LNCaP clone FGC (cell line): ENCODE measurements at regions not wholly inside any gene's neighbourhood (a gene's known extent, or its start where the extent isn't known, plus 50 kb on each side); places are given as distances from the start of the nearest gene placed in this dataset.

ENCODE experiments used
- DNase-seq: peaks from one replicate; pipeline ENCODE4 v3.0.0-alpha.2; 2011; ENCODE audit warnings: low read depth
- H3K4me3 ChIP-seq: 2 replicates; pipeline ENCODE4 v1.5.1; 2011; ENCODE audit warnings: mild to moderate bottlenecking, low read depth, low read length, control low read depth
- TF ChIP-seq, protein P1 (sequence below): IDR thresholded peaks from 2 replicates; pipeline ENCODE4 v1.5.1; 2012; ENCODE audit warnings: mild to moderate bottlenecking; ENCODE audit not compliant: control insufficient read depth, insufficient read depth; ENCODE audit errors: extremely low read depth

DNA sequence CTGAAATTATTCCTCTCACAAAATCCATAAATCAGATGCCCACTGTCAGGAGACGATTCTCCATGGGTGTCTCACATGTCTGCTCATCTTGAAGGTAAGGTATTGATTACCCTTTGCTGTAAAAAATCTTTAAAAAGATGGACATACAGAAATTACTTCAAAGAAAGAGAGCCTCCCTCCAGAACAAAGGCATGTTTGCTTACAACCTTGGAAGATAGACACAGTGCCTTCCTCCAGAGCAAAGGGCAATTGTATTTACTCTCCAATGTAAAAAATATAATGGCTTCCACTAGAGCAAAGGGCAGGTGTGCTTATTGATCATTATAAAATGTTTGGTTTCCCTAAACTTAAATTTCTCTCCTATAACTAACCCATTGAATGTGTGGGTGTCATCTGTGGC lies 616.2 kb downstream of the ANKRD50 start:
- no peak for DNase-seq
- TF ChIP-seq, protein P1, sequence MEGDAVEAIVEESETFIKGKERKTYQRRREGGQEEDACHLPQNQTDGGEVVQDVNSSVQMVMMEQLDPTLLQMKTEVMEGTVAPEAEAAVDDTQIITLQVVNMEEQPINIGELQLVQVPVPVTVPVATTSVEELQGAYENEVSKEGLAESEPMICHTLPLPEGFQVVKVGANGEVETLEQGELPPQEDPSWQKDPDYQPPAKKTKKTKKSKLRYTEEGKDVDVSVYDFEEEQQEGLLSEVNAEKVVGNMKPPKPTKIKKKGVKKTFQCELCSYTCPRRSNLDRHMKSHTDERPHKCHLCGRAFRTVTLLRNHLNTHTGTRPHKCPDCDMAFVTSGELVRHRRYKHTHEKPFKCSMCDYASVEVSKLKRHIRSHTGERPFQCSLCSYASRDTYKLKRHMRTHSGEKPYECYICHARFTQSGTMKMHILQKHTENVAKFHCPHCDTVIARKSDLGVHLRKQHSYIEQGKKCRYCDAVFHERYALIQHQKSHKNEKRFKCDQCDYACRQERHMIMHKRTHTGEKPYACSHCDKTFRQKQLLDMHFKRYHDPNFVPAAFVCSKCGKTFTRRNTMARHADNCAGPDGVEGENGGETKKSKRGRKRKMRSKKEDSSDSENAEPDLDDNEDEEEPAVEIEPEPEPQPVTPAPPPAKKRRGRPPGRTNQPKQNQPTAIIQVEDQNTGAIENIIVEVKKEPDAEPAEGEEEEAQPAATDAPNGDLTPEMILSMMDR: no peak
- no peak overlapping the region for H3K4me3 ChIP-seq

DNA sequence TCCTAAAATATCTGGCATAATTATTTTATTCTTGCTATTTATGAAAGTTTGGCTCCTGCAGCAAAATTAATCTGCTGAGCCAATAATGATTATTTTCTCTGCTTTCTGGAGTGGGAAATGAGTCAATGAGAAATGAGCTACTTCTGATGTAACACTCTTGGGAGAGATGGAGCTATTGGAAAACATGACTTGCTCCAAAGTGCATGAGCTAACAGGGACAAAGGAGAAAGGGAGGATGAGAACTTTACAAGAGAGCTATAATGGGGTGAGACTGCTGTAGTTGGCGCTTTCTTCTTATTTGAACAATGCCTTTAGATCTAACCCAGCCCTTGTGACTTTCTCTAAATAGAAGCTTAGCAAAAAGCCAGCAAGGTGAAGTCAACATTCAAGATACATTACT lies 615.1 kb downstream of the ANKRD50 start:
- no peak for DNase-seq
- TF ChIP-seq, protein P1: no peak
- no peak overlapping the region for H3K4me3 ChIP-seq

DNA sequence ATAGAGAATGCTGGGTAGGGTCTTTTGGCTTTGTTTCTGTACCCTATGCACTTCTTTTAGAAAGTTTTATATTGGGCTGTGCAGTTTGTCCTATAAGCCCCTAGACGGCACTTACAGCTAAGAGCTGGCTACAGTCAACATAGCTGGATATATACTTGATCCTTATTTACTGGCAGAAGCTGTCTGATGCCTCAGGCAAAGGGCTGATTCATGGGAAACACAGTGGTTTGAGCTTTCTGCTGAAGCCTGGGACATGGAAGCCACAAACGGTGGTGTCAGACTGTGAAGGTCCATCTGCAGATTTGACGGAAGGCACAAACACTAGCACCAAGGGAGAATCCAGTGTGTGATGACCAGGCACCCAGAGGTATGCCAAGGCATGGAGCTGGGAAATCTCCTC lies 608.4 kb downstream of the ANKRD50 start:
- TF ChIP-seq, protein P1: no peak
- no peak for DNase-seq
- no peak overlapping the region for H3K4me3 ChIP-seq

DNA sequence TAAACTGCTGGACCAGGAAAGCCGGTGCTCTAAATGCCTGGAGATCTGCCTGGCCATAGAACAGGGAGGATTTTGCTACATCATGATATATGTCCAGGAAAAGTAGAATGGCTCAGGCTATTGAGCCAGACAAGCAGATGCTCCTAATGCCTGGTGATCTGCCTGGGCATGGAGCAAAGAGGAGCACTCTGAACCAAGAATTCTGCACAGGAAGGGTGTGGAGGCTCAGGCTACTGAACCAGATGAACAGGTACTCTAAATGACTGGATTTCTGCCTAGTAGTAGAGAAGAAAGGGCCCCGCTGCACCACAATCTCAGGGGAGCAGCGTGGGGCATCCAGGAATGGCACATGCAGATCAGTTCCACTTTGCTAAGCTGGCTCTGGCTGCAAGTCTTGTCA lies 607.9 kb downstream of the ANKRD50 start:
- H3K4me3 ChIP-seq: no peak overlapping the region
- no peak for DNase-seq
- TF ChIP-seq, protein P1: no peak

DNA sequence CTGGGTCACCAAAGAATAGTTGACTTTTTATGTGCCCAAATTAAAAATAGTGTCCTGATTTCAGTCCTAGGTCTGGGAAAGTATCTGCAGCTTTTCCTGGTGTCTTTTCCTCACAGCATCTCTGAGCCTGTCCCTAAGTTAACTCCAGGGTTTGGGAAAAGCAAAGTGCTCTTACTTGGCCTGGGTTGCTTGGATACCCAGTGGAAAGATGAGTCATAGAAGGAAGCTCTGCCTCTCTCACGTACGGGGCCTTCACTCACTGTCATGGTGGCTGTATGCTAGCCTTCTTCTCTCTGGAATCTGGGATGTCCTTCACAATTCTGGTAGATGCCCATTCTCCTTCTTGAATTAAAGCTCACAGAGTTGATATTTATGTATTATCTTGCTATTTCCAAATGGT lies 607.3 kb downstream of the ANKRD50 start:
- no peak overlapping the region for H3K4me3 ChIP-seq
- TF ChIP-seq, protein P1: no peak
- no peak for DNase-seq

DNA sequence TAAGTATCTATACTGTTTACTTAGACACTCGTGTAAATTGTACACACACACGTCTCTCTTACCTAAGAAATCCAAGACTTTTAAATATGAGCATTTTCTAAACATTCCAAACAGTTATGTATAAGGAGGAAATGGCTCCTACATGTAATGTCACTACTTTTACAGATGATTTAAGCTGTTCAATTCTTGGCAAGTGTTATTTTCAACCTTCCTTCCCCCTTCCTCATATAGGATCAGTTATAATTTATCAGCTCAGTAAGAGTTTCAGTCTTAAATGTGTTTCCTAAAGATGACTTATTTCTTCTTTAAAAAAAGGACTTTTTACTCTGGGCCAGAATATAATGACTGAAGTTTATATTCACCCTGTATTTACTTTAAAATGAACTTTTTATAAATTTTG lies 601.1 kb downstream of the ANKRD50 start:
- H3K4me3 ChIP-seq: no peak overlapping the region
- no peak for DNase-seq
- TF ChIP-seq, protein P1: no peak

DNA sequence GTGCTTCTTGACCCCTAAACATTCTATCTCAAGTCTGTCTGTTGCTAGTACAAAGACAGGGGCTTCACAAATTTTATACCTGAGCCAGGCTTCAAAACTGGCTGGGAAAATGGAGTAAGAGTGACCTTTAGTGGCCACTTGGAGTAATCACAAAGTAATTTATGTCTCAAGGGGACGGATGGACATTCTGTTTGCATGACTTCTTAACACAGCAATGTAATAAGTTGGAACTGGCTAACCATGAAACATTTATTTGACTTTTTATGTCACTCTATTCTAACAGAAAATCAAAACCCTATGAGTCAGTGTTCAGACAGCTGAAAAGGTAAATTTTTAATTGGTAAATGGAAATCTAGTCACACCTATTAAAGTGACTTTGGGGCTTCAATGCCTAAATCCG lies 600.6 kb downstream of the ANKRD50 start:
- TF ChIP-seq, protein P1: peak; percentile 68
- DNase-seq: peak; percentile 54
- H3K4me3 ChIP-seq: no peak overlapping the region
